Tibial artery (tissue), 4 donors: ENCODE measurements at regions not wholly inside any gene's neighbourhood (a gene's known extent, or its start where the extent isn't known, plus 50 kb on each side); places are given as distances from the start of the nearest gene placed in this dataset.
"Not testable (repeated sequence)": the region's sequence is repeated elsewhere in the genome, so short reads cannot be mapped to it uniquely, and the experiment has no call there.

Experiments
- DNase-seq, 2 donors: peaks; one replicate each; pipeline ENCODE4 v3.0.0-alpha.2; 2019
- H3K27ac ChIP-seq, 2 donors: fragments of 200-600 bp; sonication (generic) in 1 of 2; 1 replicate in 1 of 2; 2 replicates in 1 of 2; pipeline ENCODE4 v1.5.1; 2018 to 2019; ENCODE audit warnings: mild to moderate bottlenecking in 1 of 2
- H3K27me3 ChIP-seq, 2 donors: fragments of 200-600 bp; sonication (generic) in 1 of 2; one replicate each; pipeline versions ENCODE4 v1.5.1 to v1.6.0; 2016 to 2019
- H3K36me3 ChIP-seq, 3 donors: fragments of 200-600 bp; sonication (generic) in 2 of 3; one replicate each; pipeline ENCODE4 v1.5.1; 2016 to 2019; ENCODE audit warnings: mild to moderate bottlenecking in 2 of 3
- H3K4me1 ChIP-seq, 4 donors: fragments of 200-600 bp; sonication (generic) in 2 of 4; 1 replicate in 3 of 4; 2 replicates in 1 of 4; pipeline ENCODE4 v1.5.1; 2016 to 2019
- H3K4me3 ChIP-seq, 2 donors: fragments of 200-600 bp; sonication (generic) in 1 of 2; 1 replicate in 1 of 2; 2 replicates in 1 of 2; pipeline ENCODE4 v1.5.1; 2018 to 2019; ENCODE audit warnings: mild to moderate bottlenecking in 2 of 2
- H3K9me3 ChIP-seq, 3 donors: fragments of 200-600 bp; sonication (generic) in 1 of 3; one replicate each; pipeline ENCODE4 v1.5.1; 2016 to 2019
- CTCF ChIP-seq, 2 experiments: fragments of 200-600 bp in 1 of 2; fragments of 450-650 bp in 1 of 2; IDR thresholded peaks; one replicate each; pipeline ENCODE4 v1.5.1; 2017 to 2019; ENCODE audit warnings: antibody characterized with exemption in 2 of 2, mild to moderate bottlenecking in 1 of 2, moderate library complexity in 1 of 2
- intact Hi-C: fragments of 100-400 bp; cut with DNase I; formaldehyde crosslinking; loops from one replicate; pipeline ENCODE4 v1.15.0; 2023; ENCODE audit warnings: low total_unique reads

- H3K36me3 ChIP-seq = no peaks in the 10 kb centered on the region
- H3K9me3 ChIP-seq = peaks cover 0 to 3% (median 0%) of the 10 kb centered on the region in 3 donors
- intact Hi-C loops = no loop called here
- no peak for TF ChIP-seq CTCF (IDR thresholded peaks at IDR 0.05)
- no peak overlapping the region for H3K4me3 ChIP-seq
- DNase-seq = no peak
- H3K27ac ChIP-seq = no peak overlapping the region
- peaks cover 0 to 4% (median 3%) of the 10 kb centered on the region in 4 donors for H3K4me1 ChIP-seq
- H3K27me3 ChIP-seq = no peaks in the 10 kb centered on the region
Measured at GRCh38 chr16:66023481-66023880, 343.0 kb upstream of the CDH5 start.

- H3K4me1 ChIP-seq = no peaks in the 10 kb centered on the region
- H3K9me3 ChIP-seq = peaks cover 0 to 3% (median 0%) of the 10 kb centered on the region in 3 donors
- no peak overlapping the region for H3K4me3 ChIP-seq
- H3K27ac ChIP-seq = no peak overlapping the region
- intact Hi-C loops = no loop called here
- H3K27me3 ChIP-seq = no peaks in the 10 kb centered on the region
- TF ChIP-seq CTCF (IDR thresholded peaks at IDR 0.05) = no peak
- DNase-seq = no peak
- H3K36me3 ChIP-seq = no peaks in the 10 kb centered on the region
Measured at GRCh38 chr16:66020642-66021041, 345.8 kb upstream of the CDH5 start.

- no peak for TF ChIP-seq CTCF (IDR thresholded peaks at IDR 0.05)
- Histone ChIP-seq H3K4me1 (no peaks in the 10 kb centered on the region), H3K4me3 (no peak overlapping the region), H3K36me3 (no peaks in the 10 kb centered on the region), H3K9me3 (peaks cover 0 to 1% (median 0%) of the 10 kb centered on the region in 3 donors), H3K27me3 (no peaks in the 10 kb centered on the region), H3K27ac (no peak overlapping the region)
- no peak for DNase-seq
- intact Hi-C loops = no loop called here
Measured at GRCh38 chr16:66020046-66020445, 346.4 kb upstream of the CDH5 start.

GRCh38 chr16:66019502-66019901 lies 347.0 kb upstream of the CDH5 start:
- H3K27ac ChIP-seq, DNase-seq, H3K4me1 ChIP-seq, intact Hi-C loops, H3K9me3 ChIP-seq, H3K36me3 ChIP-seq, H3K4me3 ChIP-seq, H3K27me3 ChIP-seq: not testable (repeated sequence)

- no peaks in the 10 kb centered on the region for H3K9me3 ChIP-seq
- H3K27ac ChIP-seq = no peak overlapping the region
- no peaks in the 10 kb centered on the region for H3K27me3 ChIP-seq
- no peaks in the 10 kb centered on the region for H3K36me3 ChIP-seq
- intact Hi-C loops = no loop called here
- no peaks in the 10 kb centered on the region for H3K4me1 ChIP-seq
- TF ChIP-seq CTCF (IDR thresholded peaks at IDR 0.05) = no peak
- H3K4me3 ChIP-seq = no peak overlapping the region
- no peak for DNase-seq
Measured at GRCh38 chr16:66014221-66014620, 352.3 kb upstream of the CDH5 start.

GRCh38 chr16:66013486-66013885 lies 353.0 kb upstream of the CDH5 start:
- Histone ChIP-seq H3K36me3 (no peaks in the 10 kb centered on the region), H3K4me1 (no peaks in the 10 kb centered on the region), H3K9me3 (no peaks in the 10 kb centered on the region), H3K27me3 (no peaks in the 10 kb centered on the region), H3K4me3 (no peak overlapping the region), H3K27ac (no peak overlapping the region)
- no peak for DNase-seq
- no peak for TF ChIP-seq CTCF (IDR thresholded peaks at IDR 0.05)
- intact Hi-C loops = no loop called here
